Activated CD4-positive, alpha-beta T cell treated with anti-CD3 and anti-CD28 coated beads, Interleukin-2, Interleukin-6, amounts not matched to agents 100 ng/mL and 50 ng/mL, durations not matched to agents 16 hours and 8 hours (primary cell): ENCODE measurements at regions not wholly inside any gene's neighbourhood (a gene's known extent, or its start where the extent isn't known, plus 50 kb on each side); places are given as distances from the start of the nearest gene placed in this dataset.
"Not testable (repeated sequence)": the region's sequence is repeated elsewhere in the genome, so short reads cannot be mapped to it uniquely, and the experiment has no call there.

ENCODE experiments used
- DNase-seq: peaks from one replicate; pipeline ENCODE4 v3.0.0-alpha.2; 2020

- no peak for DNase-seq
Observed at GRCh38 chr15:58361273-58361759, 70.5 kb upstream of the LIPC start.

GRCh38 chr15:58362262-58362922 lies 69.4 kb upstream of the LIPC start:
- DNase-seq, result no peak

- DNase-seq, result not testable (repeated sequence)
Observed at GRCh38 chr15:58363118-58363517, 68.7 kb upstream of the LIPC start.

- DNase-seq, result not testable (repeated sequence)
Observed at GRCh38 chr15:58363673-58364072, 68.1 kb upstream of the LIPC start.

- not testable (repeated sequence) for DNase-seq
Observed at GRCh38 chr15:58365098-58365497, 66.7 kb upstream of the LIPC start.

GRCh38 chr15:58369261-58369701 lies 62.5 kb upstream of the LIPC start:
- no peak for DNase-seq

GRCh38 chr15:58369956-58370355 lies 61.8 kb upstream of the LIPC start:
- DNase-seq, result no peak

- DNase-seq, result no peak
Observed at GRCh38 chr15:58374147-58374546, 57.6 kb upstream of the LIPC start.

GRCh38 chr15:58377193-58377592 lies 54.6 kb upstream of the LIPC start:
- DNase-seq, result no peak

- no peak for DNase-seq
Observed at GRCh38 chr15:58378241-58379085, 53.3 kb upstream of the LIPC start.

- DNase-seq, result not testable (repeated sequence)
Observed at GRCh38 chr15:58379454-58379853, 52.3 kb upstream of the LIPC start.

- DNase-seq, result no peak
Observed at GRCh38 chr15:58380280-58380945, 51.4 kb upstream of the LIPC start.

- no peak for DNase-seq
Observed at GRCh38 chr15:58381697-58382096, 50.1 kb upstream of the LIPC start.
